ENCODE measurements at regions not wholly inside any gene's neighbourhood (a gene's known extent, or its start where the extent isn't known, plus 50 kb on each side); places are given as distances from the start of the nearest gene placed in this dataset.
"Not testable (repeated sequence)": the region's sequence is repeated elsewhere in the genome, so short reads cannot be mapped to it uniquely, and the experiment has no call there.

- H3K9me3 Mint-ChIP-seq: no peaks in the 10 kb centered on the region
- no peak overlapping the region for H3K27ac Mint-ChIP-seq
- H3K4me1 Mint-ChIP-seq (ENCODE audit: low read depth): no peaks in the 10 kb centered on the region
- H3K36me3 Mint-ChIP-seq (ENCODE audit: low read depth): no peaks in the 10 kb centered on the region
- H3K4me3 Mint-ChIP-seq: no peak overlapping the region
- H3K27me3 Mint-ChIP-seq: no peaks in the 10 kb centered on the region
- intact Hi-C loops (cut with micrococcal nuclease): no loop called here
Observed at GRCh38 chr7:113562801-113563200, 356.0 kb downstream of the PPP1R3A start.

GRCh38 chr7:113562242-113562641 lies 356.6 kb downstream of the PPP1R3A start:
- Mint-ChIP-seq H3K36me3 (ENCODE audit: low read depth) (no peaks in the 10 kb centered on the region), H3K27me3 (no peaks in the 10 kb centered on the region), H3K4me3 (no peak overlapping the region), H3K4me1 (ENCODE audit: low read depth) (no peaks in the 10 kb centered on the region), H3K9me3 (no peaks in the 10 kb centered on the region), H3K27ac (no peak overlapping the region)
- intact Hi-C loops (cut with micrococcal nuclease): no loop called here

GRCh38 chr7:113561446-113561845 lies 357.4 kb downstream of the PPP1R3A start:
- no peaks in the 10 kb centered on the region for H3K9me3 Mint-ChIP-seq
- H3K27ac Mint-ChIP-seq: no peak overlapping the region
- H3K4me3 Mint-ChIP-seq: no peak overlapping the region
- H3K4me1 Mint-ChIP-seq (ENCODE audit: low read depth): no peaks in the 10 kb centered on the region
- no peaks in the 10 kb centered on the region for H3K27me3 Mint-ChIP-seq
- intact Hi-C loops (cut with micrococcal nuclease): no loop called here
- no peaks in the 10 kb centered on the region for H3K36me3 Mint-ChIP-seq (ENCODE audit: low read depth)

DNA sequence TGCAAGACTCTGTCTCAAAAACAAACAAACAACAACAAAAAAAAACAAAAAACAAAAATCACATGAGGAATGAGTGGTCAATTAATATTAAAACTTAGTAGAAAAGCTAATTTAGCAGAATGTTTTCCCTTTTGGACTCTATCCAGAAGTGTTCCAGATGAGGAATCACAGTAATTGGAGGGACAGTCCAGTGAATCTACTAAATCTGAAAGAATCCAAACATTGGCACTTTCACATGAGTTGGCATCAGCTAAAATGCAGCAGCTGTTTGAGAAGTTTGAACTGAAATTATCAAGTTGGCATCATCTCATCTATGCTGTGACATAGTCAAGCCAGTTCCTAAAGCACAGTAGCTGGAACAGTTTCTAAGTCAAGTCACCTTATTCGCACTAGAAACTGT lies 367.8 kb downstream of the PPP1R3A start:
- no peak overlapping the region for H3K27ac Mint-ChIP-seq
- H3K4me3 Mint-ChIP-seq: no peak overlapping the region
- intact Hi-C loops (cut with micrococcal nuclease): no loop called here
- H3K36me3 Mint-ChIP-seq (ENCODE audit: low read depth): no peaks in the 10 kb centered on the region
- H3K4me1 Mint-ChIP-seq (ENCODE audit: low read depth): no peaks in the 10 kb centered on the region
- H3K9me3 Mint-ChIP-seq: peaks cover 25% of the 10 kb centered on the region
- H3K27me3 Mint-ChIP-seq: no peaks in the 10 kb centered on the region

DNA sequence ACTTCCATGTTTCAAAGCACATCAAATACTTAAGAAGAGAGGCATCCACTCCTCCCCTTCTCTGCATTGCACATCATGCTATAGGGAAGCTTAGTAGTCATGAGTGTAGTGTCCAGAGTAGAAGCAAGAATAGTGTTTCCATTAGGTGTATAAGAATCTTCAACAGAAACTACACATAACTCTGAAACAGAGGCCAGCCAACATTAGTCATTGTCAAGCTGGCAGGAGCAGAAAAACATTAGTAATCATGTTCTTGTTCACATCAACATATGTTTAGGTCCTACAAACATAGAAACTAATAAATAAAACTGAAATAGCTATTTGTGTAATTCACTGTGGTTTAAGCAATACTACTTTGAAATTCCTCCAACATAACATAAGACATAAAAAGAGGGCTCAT lies 370.2 kb downstream of the PPP1R3A start:
- no peaks in the 10 kb centered on the region for H3K27me3 Mint-ChIP-seq
- intact Hi-C loops (cut with micrococcal nuclease): no loop called here
- H3K36me3 Mint-ChIP-seq (ENCODE audit: low read depth): no peaks in the 10 kb centered on the region
- H3K4me1 Mint-ChIP-seq (ENCODE audit: low read depth): no peaks in the 10 kb centered on the region
- H3K9me3 Mint-ChIP-seq: peaks cover 23% of the 10 kb centered on the region
- H3K4me3 Mint-ChIP-seq: no peak overlapping the region
- H3K27ac Mint-ChIP-seq: no peak overlapping the region

- Mint-ChIP-seq H3K4me3 (no peak overlapping the region), H3K27me3 (no peaks in the 10 kb centered on the region), H3K4me1 (ENCODE audit: low read depth) (no peaks in the 10 kb centered on the region), H3K9me3 (peaks cover 18% of the 10 kb centered on the region), H3K36me3 (ENCODE audit: low read depth) (no peaks in the 10 kb centered on the region), H3K27ac (no peak overlapping the region)
- intact Hi-C loops (cut with micrococcal nuclease): no loop called here
Observed at GRCh38 chr7:113548137-113548536, 370.7 kb downstream of the PPP1R3A start.

DNA sequence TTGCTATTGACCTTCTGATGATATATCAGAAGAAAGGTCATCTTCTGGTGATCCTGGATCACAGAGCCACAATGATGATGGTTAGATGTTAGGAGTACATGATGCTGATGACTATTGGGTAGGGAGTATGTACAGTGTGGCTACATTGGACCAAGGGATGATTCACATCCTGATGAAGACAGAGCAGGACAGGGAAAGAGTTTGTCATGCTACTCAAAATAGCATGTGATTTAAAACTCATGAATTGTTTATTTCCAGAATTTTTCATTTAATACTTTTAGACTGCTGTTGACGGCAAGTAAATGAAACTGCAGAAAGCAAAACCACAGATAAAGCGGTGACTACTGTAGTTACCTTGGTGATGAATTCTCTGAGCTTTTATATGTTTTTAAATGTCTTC lies 397.3 kb downstream of the PPP1R3A start:
- intact Hi-C loops (cut with micrococcal nuclease): no loop called here
- no peak overlapping the region for H3K27ac Mint-ChIP-seq
- H3K4me1 Mint-ChIP-seq (ENCODE audit: low read depth): no peaks in the 10 kb centered on the region
- H3K27me3 Mint-ChIP-seq: no peaks in the 10 kb centered on the region
- no peaks in the 10 kb centered on the region for H3K36me3 Mint-ChIP-seq (ENCODE audit: low read depth)
- no peak overlapping the region for H3K4me3 Mint-ChIP-seq
- H3K9me3 Mint-ChIP-seq: peaks cover 42% of the 10 kb centered on the region

DNA sequence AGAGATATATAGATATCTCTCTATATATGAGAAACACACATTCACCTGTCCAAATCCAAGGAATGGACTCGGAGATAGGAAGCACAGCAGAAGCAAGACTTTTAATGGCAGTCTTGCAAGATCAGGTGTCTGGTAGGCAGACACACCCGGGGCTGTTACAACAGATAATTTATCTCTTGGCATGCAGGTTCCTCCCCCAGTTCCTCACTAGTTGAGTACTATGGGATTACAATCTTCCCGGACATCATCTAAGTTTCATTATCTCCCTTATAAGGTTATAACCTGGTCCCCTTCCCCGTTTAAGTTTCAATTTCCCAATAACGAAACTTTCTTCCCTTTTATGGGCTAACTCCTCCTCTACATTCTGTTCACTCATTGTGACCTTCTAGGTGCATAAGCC lies 399.3 kb downstream of the PPP1R3A start:
- no peaks in the 10 kb centered on the region for H3K4me1 Mint-ChIP-seq (ENCODE audit: low read depth)

GRCh38 chr7:113504691-113505090 lies 386.3 kb upstream of the SMIM30 start:
- Mint-ChIP-seq H3K4me1 (ENCODE audit: low read depth) (no peaks in the 10 kb centered on the region), H3K36me3 (ENCODE audit: low read depth) (no peaks in the 10 kb centered on the region), H3K4me3 (no peak overlapping the region), H3K27me3 (no peaks in the 10 kb centered on the region), H3K27ac (no peak overlapping the region), H3K9me3 (no peaks in the 10 kb centered on the region)
- intact Hi-C loops (cut with micrococcal nuclease): no loop called here

More for the DNA sequence above, 399.3 kb downstream of the PPP1R3A start:
- intact Hi-C loops (cut with micrococcal nuclease): no loop called here
- Mint-ChIP-seq H3K9me3 (peaks cover 41% of the 10 kb centered on the region), H3K27me3 (no peaks in the 10 kb centered on the region), H3K27ac (no peak overlapping the region), H3K4me3 (no peak overlapping the region), H3K36me3 (ENCODE audit: low read depth) (no peaks in the 10 kb centered on the region)

DNA sequence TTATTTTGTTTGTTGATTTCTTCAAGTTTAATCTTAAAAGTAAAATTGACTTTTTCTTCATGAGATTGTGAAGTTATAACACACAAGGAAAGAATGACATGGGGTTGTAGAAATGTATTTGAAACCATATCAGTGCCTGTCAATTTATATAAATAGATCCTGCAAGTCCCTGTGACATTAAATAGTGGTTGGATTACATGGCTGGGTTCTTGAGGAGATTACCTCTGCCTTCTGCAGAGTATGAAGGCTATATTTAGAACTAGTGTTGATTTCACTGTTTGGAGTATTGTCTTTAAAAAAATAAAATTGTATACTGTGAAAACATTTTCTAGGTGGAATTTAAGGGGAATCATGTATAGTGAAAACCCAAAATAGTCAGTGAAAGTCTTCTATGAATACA lies 385.8 kb upstream of the SMIM30 start:
- no peak overlapping the region for H3K4me3 Mint-ChIP-seq
- H3K27ac Mint-ChIP-seq: no peak overlapping the region
- no peaks in the 10 kb centered on the region for H3K9me3 Mint-ChIP-seq
- intact Hi-C loops (cut with micrococcal nuclease): no loop called here
- H3K4me1 Mint-ChIP-seq (ENCODE audit: low read depth): no peaks in the 10 kb centered on the region
- no peaks in the 10 kb centered on the region for H3K36me3 Mint-ChIP-seq (ENCODE audit: low read depth)
- H3K27me3 Mint-ChIP-seq: no peaks in the 10 kb centered on the region

DNA sequence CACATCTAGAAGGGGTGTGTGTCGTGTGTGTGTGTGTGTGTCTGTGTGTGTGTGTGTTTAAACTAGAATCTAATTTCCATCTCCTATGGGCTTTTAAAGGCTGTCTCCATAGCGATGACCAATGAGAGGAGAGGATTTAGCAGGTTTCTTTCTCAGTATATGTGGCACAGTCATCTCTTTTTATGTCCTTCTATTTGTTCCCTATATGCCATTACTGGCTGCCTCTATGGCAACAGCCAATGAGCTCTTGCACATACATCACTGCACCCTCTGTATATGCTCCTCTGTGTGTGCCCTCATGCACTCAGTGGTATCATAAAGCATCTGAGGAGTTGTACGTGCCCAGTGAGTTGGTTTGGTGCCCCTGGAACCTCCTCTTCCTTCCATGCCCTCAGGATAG lies 378.2 kb upstream of the SMIM30 start:
- H3K9me3 Mint-ChIP-seq; H3K4me1 Mint-ChIP-seq (ENCODE audit: low read depth); H3K27me3 Mint-ChIP-seq; H3K36me3 Mint-ChIP-seq (ENCODE audit: low read depth); H3K27ac Mint-ChIP-seq; intact Hi-C loops (cut with micrococcal nuclease); H3K4me3 Mint-ChIP-seq: not testable (repeated sequence)

DNA sequence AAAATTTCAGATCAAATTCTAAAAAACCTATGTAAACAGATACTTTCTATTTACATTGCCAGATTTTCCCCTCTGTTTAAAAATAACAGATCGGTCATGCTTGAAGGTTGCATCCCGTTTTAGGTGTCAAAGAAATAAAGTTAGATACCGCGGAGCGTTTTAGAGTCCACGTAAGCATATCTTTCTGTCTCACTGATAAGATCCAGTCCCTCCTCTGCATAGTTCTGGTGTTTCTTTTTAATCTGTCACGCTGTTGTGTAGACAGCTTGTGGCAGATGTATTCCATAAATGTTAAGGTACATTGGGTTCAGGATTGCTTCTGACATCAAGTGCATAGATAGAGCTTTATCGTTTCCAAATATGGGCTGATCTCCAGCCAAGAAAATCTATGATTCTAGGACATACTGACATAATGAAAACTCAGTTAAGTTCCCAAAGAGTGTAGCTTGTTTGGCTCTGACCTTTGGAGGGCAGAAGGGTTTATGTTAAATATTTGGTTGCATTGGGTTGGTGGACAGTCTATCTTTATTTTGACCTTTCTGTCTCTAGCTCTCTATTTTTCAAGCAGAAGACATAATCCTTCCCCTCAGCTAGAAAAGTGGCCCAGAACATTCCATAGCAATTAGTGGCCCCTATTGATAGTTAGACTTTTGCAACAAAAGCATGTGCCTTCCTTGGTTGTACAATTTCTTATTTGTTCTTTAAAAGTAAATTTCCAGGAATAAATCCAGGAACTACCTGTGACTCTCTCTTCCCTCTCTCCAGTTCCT lies 376.6 kb upstream of the SMIM30 start:
- intact Hi-C loops (cut with micrococcal nuclease); H3K4me3 Mint-ChIP-seq; H3K27me3 Mint-ChIP-seq; H3K4me1 Mint-ChIP-seq (ENCODE audit: low read depth); H3K36me3 Mint-ChIP-seq (ENCODE audit: low read depth); H3K9me3 Mint-ChIP-seq; H3K27ac Mint-ChIP-seq: not testable (repeated sequence)

GRCh38 chr7:113491305-113491704 lies 373.0 kb upstream of the SMIM30 start:
- H3K4me3 Mint-ChIP-seq: no peak overlapping the region
- peaks cover 16% of the 10 kb centered on the region for H3K9me3 Mint-ChIP-seq
- H3K27me3 Mint-ChIP-seq: no peaks in the 10 kb centered on the region
- H3K27ac Mint-ChIP-seq: no peak overlapping the region
- H3K4me1 Mint-ChIP-seq (ENCODE audit: low read depth): no peaks in the 10 kb centered on the region
- H3K36me3 Mint-ChIP-seq (ENCODE audit: low read depth): no peaks in the 10 kb centered on the region
- intact Hi-C loops (cut with micrococcal nuclease): no loop called here

DNA sequence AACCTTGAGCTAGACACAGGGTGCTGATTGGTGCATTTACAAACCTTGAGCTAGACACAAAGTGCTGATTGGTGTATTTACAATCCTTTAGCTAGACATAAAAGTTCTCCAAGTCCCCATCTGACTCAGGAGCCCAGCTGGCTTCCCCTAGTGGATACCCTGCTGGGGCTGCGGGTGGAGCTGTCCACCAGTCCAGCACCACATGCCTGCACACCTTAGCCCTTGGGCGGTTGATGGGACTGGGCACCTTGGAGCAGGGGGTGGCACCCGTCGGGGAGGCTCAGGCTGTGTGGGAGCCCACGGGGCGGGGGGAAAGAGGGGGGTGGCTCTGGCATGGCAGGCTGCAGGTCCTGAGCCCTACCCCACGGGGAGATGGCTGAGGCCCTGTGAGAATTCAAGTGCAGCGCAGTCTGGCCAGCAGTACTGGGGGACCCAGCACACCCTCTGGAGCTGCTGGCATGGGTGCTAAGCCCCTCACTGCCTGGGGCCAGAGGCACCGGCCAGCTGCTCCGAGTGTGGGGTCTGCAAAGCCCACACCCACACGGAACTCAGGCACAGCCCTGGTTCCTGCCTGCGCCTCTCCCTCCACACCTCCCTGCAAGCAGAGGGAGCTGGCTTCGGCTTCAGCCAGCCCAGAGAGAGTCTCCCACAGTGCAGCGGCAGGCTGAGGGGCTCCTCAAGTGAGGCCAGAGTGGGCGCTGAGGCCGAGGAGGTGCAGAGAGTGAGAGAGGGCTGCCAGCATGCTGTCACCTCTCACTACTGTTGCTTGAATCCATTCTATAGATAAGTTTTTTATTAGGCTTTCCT lies 369.8 kb upstream of the SMIM30 start:
- peaks cover 29% of the 10 kb centered on the region for H3K9me3 Mint-ChIP-seq
- intact Hi-C loops (cut with micrococcal nuclease): no loop called here

More for the DNA sequence above, 369.8 kb upstream of the SMIM30 start:
- Mint-ChIP-seq H3K4me3 (no peak overlapping the region), H3K27ac (no peak overlapping the region), H3K36me3 (ENCODE audit: low read depth) (no peaks in the 10 kb centered on the region), H3K27me3 (no peaks in the 10 kb centered on the region), H3K4me1 (ENCODE audit: low read depth) (no peaks in the 10 kb centered on the region)

Measured in dendritic cell treated with granulocyte-macrophage colony-stimulating factor and Interleukin-4, amounts not matched to agents 40 ng/mL and 50 ng/mL, for 4 days (primary cell).